ENCODE measurements at regions not wholly inside any gene's neighbourhood (a gene's known extent, or its start where the extent isn't known, plus 50 kb on each side); places are given as distances from the start of the nearest gene placed in this dataset.

GRCh38 chr1:99098589-99098988 lies 93.9 kb upstream of the PLPPR5 start (continued):
- TF ChIP-seq CHD7 (IDR thresholded peaks at IDR 0.05; ENCODE audit: insufficient replicate concordance, low read length) (no peak), BACH1 (IDR thresholded peaks at IDR 0.05; ENCODE audit: low read length) (no peak), KDM5A (IDR thresholded peaks at IDR 0.05; ENCODE audit: low read length) (no peak), NANOG (IDR thresholded peaks at IDR 0.05; ENCODE audit: insufficient read depth, low read depth, low read length, poor library complexity, severe bottlenecking) (no peak), POLR2A (IDR thresholded peaks at IDR 0.05; ENCODE audit: control extremely low read depth in 1 of 2, low read depth in 2 of 2, low read length in 2 of 2) (no peak), SRF (IDR thresholded peaks at IDR 0.05; ENCODE audit: low read depth, low read length) (no peak), EP300 (IDR thresholded peaks at IDR 0.05; ENCODE audit: borderline replicate concordance in 1 of 2, low read depth in 2 of 2, low read length in 2 of 2) (no peak), RNF2 (IDR thresholded peaks at IDR 0.05; ENCODE audit: borderline replicate concordance, low read depth, low read length, missing control alignments, poor library complexity, severe bottlenecking) (no peak), POU5F1 (IDR thresholded peaks at IDR 0.05; ENCODE audit: low read depth, low read length) (no peak), TBP (IDR thresholded peaks at IDR 0.05; ENCODE audit: low read depth, low read length) (no peak), CREB1 (IDR thresholded peaks at IDR 0.05) (no peak), SP2 (IDR thresholded peaks at IDR 0.05; ENCODE audit: low read length) (no peak), TAF7 (optimal IDR thresholded peaks at IDR 0.05; ENCODE audit: borderline replicate concordance, low read depth, low read length) (no peak)
